Keratinocyte (primary cell): ENCODE measurements at regions not wholly inside any gene's neighbourhood (a gene's known extent, or its start where the extent isn't known, plus 50 kb on each side); places are given as distances from the start of the nearest gene placed in this dataset.

Experiments
- EZH2 ChIP-seq: IDR thresholded peaks from one replicate; pipeline ENCODE4 v1.6.1; 2012; ENCODE audit warnings: inconsistent platforms, mild to moderate bottlenecking, low read length, moderate library complexity
- TF ChIP-seq, protein P1 (sequence below), 3 experiments: IDR thresholded peaks in 1 of 3; conservative IDR thresholded peaks in 1 of 3; optimal IDR thresholded peaks in 1 of 3; 2 replicates in 2 of 3; 3 replicates in 1 of 3; pipeline versions ENCODE3 to v1.5.1; 2011; ENCODE audit warnings: low read length in 3 of 3, mild to moderate bottlenecking in 3 of 3, moderate library complexity in 2 of 3, control low read depth in 1 of 3, inconsistent platforms in 1 of 3; ENCODE audit not compliant: insufficient read depth in 2 of 3; ENCODE audit errors: extremely low read depth in 1 of 3

DNA sequence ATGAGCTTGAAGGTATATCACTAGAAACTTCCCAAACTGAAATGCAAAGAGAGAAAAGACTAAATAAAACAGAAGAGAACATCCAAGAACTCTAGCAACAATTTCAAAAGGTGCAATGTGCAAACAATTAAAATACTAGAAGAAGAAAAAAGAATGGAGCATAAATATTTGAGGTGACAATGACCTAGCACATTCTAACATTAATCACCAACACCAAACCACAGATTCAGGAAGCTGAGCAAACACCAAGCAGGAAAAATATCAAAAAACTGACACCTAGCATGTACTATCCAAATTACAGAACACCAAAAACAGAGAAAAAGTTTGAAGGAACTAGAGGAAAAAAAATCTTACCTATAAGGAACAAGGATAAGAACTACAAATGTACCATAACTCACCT is 460.8 kb downstream of the IRS1 start:
- TF ChIP-seq, protein P1, sequence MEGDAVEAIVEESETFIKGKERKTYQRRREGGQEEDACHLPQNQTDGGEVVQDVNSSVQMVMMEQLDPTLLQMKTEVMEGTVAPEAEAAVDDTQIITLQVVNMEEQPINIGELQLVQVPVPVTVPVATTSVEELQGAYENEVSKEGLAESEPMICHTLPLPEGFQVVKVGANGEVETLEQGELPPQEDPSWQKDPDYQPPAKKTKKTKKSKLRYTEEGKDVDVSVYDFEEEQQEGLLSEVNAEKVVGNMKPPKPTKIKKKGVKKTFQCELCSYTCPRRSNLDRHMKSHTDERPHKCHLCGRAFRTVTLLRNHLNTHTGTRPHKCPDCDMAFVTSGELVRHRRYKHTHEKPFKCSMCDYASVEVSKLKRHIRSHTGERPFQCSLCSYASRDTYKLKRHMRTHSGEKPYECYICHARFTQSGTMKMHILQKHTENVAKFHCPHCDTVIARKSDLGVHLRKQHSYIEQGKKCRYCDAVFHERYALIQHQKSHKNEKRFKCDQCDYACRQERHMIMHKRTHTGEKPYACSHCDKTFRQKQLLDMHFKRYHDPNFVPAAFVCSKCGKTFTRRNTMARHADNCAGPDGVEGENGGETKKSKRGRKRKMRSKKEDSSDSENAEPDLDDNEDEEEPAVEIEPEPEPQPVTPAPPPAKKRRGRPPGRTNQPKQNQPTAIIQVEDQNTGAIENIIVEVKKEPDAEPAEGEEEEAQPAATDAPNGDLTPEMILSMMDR (optimal IDR thresholded peaks at IDR 0.05 in 1 of 3, IDR thresholded peaks at IDR 0.05 in 1 of 3, conservative IDR thresholded peaks at IDR 0.05 in 1 of 3; ENCODE audit: extremely low read depth in 1 of 3, insufficient read depth in 2 of 3, low read length in 3 of 3), result no peak
- no peak for TF ChIP-seq EZH2
